Hindlimb muscle (tissue), 1 donor: ENCODE measurements at regions not wholly inside any gene's neighbourhood (a gene's known extent, or its start where the extent isn't known, plus 50 kb on each side); places are given as distances from the start of the nearest gene placed in this dataset.
"Not testable (repeated sequence)": the region's sequence is repeated elsewhere in the genome, so short reads cannot be mapped to it uniquely, and the experiment has no call there.

ENCODE experiments used
- DNase-seq: peaks from one replicate; pipeline ENCODE4 v3.0.0-alpha.2; 2013

DNA sequence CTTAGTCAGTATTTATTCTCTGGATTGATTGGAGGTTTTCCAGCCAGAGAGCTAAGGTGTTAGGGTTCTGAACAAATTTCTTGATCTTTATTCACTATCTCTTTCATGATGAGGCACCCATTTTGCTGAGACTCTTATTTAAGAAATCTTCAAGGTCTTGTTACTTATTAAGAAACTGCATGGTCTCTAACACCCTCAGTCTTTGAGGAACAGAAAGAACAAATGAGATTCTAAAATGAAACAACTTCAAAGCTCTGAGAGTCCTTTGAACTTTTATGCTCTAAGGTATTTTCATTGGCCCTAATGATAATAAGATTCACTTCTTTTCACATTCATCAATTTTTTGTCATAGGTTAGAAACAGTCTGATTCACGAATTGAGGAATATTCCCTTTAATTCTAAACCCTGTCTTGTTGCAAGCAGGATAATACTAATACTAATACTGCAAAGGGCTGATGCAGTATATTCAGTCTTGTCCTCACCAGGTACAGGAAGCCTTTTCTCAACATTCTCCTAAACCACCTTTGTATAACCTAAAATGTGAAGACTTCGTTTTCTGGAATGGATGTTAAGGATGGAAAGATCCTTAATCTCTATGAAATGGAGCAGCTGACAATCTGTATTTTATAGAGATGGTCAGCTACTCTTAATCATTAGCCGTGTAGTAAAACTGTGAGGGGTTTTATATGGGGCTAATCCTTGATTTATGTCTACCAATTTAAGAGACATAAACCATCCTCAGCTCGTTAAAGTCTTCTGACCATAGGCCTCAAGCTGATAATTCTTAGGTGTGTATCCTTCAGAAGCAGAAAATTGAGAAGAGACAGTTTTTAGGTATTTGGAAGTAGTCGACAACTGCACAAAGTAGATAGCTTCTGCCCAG, 198.3 kb downstream of the OTOL1 start:
- no peak for DNase-seq

DNA sequence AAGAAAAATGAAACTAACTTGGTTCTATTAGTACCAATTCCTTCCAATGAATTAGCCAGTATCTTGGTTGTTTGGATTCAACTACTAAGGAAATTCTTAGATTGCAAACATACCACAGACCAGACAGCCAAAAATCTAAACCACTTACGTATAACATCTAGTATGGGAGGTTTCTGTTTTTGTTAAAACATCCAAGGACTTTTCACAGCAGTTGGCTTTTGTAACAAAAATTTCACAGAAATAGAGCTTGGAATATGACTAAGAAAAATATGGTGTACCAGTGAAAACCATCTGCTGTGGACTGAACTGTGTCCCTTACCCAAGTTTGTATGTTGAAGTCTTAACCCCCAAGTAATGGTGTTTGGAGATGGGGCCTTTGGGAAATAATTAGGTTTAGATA, 199.2 kb downstream of the OTOL1 start:
- DNase-seq, result no peak

DNA sequence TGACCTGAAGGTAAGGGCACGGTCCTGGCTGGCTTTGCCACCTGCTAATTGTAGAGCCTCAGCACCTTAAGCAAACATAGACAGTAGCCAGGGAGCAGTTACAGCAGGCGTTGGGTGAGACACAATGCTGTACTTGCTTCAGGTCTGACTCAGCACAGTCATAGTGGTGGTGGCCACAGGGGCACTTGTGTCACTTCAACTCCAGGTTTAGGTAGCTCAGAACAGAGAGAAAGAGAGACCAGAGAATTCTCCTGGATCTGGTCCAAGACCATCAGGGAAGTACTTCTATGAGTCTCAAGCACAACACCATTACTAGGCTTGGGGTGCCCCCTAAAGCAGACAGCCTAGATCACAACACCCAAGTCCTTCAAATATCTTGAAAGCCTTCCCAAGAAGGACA, 204.4 kb downstream of the OTOL1 start:
- no peak for DNase-seq

DNA sequence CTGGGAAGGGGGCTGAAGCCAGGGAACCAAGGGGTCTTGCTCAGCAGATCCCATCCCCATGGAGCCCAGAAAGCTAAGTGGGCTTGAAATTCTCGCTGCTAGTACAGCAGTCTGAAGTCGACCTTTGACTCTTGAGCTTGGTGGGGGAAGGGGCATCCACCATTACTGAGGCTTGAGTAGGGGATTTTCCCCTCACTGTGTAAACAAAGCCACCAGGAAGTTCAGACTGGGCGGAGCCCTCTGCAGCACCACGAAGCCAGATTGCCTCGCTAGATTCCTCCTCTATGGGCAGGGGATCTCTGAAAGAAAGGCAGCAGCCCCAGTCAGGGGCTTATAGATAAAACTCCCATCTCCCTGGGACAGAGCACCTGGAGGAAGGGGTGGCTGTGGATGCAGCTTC, 210.6 kb downstream of the OTOL1 start:
- not testable (repeated sequence) for DNase-seq

DNA sequence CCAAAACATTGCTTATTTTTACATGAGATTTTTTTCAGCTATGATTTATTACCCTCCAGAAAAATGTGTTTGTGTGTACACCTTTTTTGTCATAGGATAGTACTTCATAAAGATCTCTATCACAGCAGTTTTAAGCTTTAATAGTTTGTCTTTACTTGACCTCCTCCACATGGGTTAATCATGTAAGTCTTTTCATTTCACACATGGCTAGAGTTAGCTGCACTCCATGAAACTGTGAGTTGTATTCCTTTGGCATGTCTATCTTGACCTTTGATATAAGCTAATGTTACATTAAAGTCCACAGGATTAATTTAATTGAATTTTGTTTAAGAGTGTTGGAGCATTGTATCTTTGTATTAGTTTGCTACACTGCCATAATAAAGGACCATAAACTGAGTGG, 217.1 kb downstream of the OTOL1 start:
- DNase-seq, result no peak

DNA sequence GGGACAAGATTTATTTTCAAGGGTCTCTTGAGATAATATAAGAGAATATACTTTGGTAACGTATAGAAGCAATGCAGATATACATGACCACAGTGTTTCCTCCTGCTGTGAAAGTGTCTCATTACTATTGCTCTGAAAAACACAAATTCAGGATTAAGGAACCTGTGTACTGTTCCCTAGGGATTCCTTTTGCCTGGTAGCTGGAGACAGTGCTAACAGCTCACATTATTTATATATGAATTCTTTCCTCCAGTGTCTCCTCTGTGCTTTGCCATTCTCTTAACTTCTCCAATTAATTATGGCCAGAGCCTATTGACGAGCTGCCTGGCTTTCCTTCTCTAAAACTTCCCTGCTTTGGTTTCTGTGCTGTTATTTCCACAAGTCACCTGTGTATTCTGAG, 235.4 kb downstream of the OTOL1 start:
- no peak for DNase-seq

DNA sequence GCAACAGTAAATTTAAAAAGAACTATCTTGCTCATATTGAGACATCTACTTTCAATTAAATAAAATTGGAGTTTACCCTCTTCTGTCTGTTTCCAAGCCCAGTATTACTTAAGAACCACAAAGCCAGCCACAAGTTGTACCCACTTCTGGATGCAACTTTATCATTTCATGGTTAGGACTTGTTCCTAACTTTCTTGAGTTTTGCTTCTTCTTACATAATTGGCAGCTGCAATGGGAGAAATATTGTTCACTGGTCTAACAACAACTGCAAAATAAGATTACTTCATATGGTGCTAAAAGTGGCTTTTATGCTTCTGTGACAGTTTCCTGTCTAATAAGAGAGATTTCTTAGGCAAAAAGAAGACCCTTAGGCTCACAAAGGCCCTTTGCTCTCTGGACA, 240.6 kb downstream of the OTOL1 start:
- DNase-seq, result no peak

DNA sequence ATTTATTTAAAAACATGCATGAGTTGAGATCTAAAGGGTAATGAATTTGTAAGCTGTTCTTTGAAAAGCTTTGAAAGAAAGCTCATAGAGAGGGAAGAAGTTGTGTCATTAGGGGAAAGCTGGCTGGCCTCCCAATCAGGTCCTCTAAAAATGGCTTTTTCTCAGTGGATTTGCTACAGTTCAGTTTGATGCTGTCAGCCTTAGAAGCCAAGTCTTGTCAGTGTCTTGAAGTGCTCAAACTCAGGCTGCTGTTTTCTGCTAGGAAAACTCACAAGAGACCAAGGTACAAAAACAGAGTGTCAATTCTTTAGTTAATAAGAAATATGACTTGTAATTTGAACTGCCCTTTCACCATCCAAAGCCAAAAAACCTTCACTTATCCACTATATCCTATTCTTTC, 243.8 kb downstream of the OTOL1 start:
- DNase-seq, result no peak

DNA sequence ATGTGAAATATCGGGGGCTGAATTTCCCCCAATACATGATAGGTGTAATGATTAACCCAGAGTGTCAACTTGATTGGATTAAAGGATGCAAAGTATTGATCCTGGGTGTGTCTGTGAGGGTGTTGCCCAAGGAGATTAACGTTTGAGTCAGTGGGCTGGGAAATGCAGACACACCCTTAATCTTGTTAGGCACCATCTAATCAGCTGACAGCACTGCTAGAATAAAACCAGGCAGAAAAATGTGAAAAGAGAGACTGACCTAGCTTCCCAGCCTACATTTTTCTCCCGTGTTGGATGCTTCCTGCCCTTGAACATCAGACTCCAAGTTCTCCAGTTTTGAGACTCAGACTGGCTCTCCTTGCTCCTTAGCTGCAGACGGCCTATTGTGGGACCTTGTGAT, 247.8 kb downstream of the OTOL1 start:
- no peak for DNase-seq

DNA sequence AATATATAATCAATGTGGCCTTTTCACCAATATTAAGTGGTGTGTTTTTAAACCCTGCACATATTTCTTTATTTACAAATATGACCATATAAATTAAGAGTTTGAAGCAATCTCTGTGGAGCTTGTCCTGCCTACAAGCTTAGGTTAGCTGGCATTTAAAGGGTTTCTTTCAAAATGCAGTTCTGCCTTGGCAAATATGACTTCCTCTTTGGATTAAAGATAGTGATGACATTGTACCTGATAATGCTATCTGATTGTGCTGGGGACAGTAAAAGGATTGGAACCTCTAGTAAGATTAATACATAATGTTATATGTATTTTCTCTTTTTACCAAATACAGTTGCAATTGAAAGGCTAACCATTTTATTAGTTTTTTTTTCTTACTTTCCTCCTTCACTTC, 249.1 kb downstream of the OTOL1 start:
- DNase-seq, result no peak

DNA sequence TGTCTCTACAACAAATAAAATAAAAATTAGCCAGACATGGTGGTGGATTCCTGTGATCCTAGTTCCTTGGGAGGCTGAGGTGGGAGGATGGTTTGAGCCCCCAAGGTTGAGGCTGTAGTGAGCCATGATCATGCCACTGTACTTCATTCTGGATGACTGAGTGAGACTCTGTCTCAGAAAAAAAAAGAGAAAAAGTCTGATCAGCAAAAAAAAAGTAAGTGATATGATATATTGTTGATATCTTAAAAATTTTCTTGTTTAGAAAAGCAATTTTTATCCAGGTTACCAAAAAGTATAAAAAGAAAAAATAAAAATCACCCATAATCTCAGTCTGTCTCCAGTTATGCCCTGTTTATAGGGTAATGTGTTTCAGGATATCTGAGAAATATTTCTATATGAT, 251.4 kb downstream of the OTOL1 start:
- no peak for DNase-seq

DNA sequence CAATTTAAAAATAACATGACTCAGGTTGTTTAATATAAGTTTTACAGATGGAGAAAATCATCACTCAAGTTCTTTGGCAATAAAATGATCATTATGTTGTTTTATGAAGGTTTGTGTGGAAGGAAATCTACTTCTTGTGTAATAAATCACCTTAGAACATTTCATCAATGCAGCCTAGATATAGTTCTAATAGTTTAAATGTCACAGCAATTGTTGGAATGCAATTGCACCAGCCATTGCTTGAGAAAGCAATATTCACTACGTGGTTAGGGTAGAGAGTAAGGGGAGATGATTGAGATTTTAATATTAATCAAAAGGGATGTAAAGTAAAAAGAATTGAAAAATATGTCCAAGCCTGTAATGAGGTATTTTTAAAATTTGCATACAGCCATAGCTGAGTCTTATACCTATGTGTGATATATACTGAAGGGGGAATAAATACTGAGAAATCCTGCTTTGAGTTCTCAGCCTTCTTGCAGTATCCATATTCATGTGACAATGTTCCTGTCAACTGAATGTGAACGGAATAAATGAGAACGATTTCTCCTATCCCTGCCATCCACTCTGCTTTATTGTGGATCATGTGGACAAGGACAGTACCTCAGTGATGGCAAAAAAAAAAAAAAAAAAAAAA, 257.9 kb downstream of the OTOL1 start:
- DNase-seq, result no peak

DNA sequence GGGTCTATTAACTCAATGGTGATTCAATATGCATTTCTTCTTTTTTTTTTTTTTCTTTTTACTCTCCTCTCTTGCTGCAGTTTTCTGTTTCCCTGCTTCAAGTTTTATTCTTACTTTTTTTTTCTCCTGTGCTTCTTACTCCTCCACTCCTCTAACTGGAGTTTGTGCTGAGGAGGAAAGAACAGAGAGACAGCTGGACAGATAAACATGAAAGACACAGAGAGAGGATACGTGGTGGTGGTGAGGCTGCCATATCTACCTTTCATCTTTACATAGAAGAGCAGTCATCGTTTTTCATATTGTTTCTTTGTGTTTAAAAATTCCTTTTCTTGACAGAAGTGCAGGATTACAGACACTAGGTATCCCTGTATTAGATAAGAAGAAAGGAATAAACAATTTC, 262.8 kb downstream of the OTOL1 start:
- no peak for DNase-seq

DNA sequence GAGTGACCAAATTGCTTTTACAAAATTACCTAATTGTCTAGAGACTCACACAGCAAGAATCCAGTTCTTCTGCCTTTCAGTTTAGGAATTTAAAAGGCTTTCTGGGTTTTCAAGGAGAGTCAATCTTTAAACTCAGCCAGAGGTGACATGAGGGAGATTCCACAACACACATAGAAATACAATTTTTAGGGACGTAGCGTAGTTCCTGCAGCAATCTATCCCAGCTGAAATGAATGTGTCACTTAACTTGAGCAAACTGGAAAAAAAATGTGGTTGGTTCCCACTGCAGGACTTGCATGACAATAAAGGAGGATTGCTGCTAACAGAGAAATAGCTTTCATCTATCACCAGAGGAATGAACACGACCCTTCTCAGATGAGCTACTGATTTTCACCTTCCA, 269.7 kb downstream of the OTOL1 start:
- DNase-seq, result no peak

DNA sequence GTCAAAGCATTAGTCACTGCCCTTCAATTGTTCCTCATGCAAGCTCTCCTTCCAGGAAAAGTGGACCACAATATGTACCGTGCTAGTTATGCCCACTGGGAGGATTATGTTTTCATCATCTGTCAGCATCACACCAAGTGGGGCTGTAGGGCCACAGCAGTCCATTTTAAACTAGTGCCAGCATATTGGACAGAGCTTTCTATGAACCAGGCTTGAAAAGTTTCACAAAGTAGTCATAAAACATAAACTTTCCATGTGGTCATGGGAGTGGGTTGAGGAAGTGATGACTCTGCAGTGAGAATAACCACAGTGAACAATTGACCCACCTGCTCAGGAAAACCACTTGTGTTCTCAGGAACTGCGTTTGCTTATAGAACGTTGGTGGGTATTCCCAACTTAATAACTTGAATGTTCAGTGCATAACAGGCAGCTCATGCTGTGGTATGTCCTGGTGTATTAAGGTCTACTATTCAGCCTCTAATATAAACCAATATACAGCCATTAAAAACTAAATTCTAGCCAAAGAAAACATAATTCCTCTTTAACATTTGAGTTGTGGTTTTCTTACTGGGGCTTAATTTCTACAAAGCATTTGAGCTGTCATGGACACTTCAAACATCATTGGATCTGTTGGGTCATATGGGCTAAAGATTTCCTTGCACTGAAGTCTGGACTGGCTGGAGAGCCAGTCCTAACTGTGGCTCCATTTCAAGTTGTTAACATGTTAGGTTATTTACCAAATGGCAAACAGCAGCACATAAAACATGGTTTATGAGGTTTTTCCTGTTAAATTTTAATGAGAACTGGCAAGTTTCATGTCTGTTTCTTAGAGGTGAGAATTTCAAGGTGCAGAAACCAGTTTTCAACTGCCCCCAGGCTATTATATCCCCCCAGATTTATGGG, 274.1 kb downstream of the OTOL1 start:
- DNase-seq, result no peak

DNA sequence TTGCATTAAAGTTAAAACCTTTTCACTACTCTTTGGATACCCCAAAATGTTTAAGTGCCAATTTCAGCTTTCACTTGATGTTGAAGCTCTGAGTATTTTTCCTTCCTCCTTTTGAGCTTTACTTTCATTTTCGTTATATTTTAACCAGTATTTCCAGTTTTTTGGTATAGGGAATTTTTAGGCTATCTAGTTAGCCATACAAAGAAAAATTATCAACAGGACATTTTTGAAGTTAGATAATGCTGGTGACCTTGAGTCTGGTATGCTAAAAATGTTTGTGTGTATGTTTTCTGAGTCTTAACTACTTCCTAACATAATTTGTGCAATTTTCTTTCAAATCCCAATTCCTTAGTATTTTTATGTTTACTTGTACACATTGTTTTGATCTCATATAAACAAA, 284.8 kb downstream of the OTOL1 start:
- DNase-seq, result no peak

DNA sequence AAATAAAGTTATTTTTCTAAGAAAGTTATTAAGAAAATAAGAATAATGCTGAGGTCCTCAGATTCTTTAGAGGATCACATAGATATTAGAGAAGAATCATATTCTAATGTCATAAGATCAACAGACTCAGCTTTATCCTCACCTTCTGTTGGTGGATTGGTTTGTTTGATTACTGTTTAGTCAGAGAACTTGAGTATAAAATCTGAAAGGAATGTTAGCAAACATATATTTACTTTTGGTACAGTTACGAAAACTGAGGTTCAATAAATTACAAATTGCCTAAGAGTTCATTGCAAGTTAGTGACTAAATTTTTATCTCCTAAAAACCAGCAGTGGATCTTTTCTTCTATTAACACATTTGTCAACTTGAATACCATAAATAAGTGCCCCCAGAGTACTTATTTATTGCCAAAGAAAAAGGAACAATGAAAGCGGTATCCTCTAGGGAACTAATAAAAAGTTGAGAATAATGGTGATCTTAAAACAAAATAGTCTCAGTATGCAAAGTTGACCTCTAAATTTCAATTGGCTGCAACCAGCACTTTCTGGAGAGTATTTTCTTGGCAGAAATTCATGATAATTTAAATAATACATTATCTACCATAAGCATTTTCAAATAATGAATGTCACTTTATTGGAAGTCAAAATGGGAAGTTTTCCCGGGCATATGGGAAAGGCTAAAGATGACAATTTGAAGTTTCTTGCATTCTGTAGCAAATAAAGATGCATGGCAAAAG, 296.8 kb downstream of the OTOL1 start:
- DNase-seq, result peak; percentile 40

DNA sequence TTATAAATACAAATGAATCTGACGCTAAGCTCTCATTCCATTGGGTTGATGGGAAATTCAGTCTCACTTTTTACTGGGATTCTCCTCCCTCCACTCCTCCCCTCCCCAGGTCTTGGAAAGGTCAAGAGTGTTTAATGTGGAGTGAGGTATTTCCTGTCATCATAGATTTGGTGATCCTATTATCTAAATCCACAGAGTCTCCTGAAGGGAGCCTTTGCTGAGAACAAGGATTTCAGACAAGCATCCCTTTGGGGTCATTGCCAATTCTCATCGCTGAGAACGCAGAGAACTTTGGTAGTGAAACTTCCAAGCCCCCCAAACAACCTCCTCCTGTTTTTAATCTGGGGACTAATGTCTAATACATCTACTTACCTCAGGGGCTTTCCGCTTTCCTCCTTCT, 297.9 kb downstream of the OTOL1 start:
- DNase-seq, result peak; percentile 39

DNA sequence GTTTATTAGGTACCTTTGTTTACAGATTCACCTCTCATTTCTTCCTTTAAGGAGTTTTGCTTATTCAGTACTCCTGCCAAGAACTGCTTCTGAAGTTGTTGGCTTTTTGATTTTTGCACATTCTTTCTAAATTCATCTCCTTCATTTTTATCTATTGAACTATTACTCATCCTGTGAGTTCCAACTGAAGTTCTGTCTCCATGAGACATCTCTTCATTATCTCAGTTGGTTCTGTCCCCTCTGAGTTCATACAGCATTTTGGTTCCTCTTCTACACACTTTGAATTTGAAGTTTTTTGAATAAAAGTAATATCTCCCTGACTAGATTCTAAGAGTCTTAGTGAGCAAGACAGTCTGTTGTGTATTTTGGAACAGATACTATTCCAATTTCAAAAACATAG, 299.7 kb downstream of the OTOL1 start:
- no peak for DNase-seq

DNA sequence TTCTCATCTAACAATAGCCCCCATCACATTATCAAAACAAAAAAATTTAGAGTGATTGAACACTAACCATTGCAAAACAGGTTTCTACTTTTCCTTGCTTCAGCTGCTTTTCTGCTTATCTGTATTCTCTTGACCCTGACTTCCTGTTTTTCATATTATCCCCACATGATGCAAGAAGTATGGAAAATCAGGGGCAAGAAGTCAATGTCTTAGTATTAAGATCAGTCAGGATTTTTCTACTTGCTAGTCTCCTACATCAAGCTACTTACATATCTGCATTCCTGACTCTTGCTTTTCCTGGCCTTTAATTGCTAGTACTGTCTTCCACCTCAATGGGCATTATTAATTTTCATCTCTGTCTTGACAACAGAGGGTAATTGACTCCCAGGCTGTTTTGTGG, 300.2 kb downstream of the OTOL1 start:
- no peak for DNase-seq

DNA sequence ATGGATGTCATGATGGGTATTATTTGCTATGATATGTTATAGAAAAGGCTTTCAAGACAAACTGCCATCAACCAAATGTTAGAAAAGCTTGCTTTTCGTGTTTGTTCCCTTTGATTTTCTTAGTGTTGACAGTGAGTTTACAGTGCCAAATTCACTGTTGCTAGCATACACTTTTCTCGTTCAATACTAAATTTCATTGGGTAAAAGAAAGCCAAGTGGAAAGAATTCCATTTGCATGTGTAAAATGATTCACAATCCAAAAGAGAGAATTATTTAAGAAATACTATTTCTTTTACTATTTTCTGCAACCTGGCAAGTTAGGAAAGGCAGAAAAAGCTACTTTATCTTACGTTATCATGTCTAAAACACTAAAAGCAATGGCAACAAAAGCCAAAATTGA, 301.4 kb downstream of the OTOL1 start:
- no peak for DNase-seq

DNA sequence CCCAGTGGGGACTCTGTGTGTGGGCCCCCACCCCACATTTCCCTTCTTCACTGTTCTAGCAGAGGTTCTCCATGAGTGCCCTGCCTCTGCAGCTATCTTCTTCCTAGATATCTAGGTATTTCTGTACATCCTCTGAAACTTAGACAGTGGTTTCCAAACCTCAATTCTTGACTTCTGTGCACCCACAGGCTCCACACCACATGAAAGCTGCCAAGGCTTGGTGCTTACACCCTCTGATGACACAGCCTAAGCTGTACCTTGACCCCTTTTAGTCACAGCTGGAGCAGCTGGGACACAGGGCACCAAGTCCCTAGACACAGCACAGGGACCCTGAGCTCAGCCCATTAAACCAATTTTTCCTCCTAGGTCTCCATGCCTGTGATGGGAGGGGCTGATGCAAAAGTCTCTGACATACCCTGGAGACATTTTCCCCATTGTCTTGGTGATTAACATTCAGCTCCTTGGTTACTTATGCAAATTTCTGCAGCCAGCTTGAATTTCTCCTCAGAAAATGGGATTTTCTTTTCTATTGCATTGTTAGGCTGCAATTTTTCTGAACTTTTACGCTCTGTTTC, 304.5 kb downstream of the OTOL1 start:
- DNase-seq, result no peak
